HepG2 (cell line): ENCODE measurements at regions not wholly inside any gene's neighbourhood (a gene's known extent, or its start where the extent isn't known, plus 50 kb on each side); places are given as distances from the start of the nearest gene placed in this dataset.

Experiments used
- KDM3A ChIP-seq: IDR thresholded peaks from 2 replicates; pipeline ENCODE4 v1.6.1; 2018; ENCODE audit warnings: low read depth, missing compliant biosample characterization
- ZNF382 ChIP-seq: sonication (generic); formaldehyde crosslinking; IDR thresholded peaks from 2 replicates; pipeline ENCODE4 v1.5.0; 2020; ENCODE audit warnings: missing genetic modification reagents, mild to moderate bottlenecking, borderline replicate concordance
- ZNF543 ChIP-seq: sonication (generic); formaldehyde crosslinking; IDR thresholded peaks from 2 replicates; pipeline ENCODE4 v1.4.0; 2020; ENCODE audit warnings: mild to moderate bottlenecking, missing genetic modification reagents

DNA sequence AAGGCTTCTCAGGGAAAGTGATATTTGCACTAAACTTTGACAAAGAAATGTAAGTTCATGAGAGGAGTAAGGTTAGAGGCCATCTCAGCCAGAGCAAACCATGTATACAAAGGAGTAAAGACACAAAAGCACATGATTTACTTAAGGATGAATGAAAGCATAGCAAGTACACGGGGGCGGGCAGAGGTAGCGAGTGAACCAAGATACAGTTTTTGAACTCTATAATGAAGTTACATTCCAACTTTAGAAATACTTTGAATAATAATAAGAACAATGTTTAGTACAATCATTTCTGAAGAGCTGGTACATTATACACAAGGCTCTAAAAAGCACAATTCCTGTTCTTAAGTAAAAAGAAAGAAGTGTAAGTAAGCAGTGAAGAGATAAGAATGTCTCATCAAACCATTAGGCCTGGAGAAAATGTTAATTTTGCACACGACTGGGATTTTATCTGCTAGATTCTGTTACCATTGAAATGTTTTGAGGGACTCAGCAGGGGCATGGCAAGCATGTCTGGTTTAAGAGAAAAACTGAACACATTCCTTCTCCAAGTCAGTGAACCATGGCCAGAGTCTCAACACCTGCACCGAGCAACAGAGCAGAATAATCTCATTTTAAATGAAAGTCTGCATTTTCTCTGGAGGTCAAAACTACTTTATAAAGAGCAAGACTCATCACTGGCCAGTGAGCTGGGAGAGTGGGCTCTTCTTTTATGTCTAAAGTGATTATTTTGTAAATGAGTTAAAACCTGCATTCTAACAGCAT, 147.6 kb upstream of the TRPM3 start:
- TF ChIP-seq ZNF382 = no peak
- no peak for TF ChIP-seq KDM3A
- TF ChIP-seq ZNF543 (CRISPR knock-in tag) = no peak
